GM19463 (cell line): ENCODE measurements at regions not wholly inside any gene's neighbourhood (a gene's known extent, or its start where the extent isn't known, plus 50 kb on each side); places are given as distances from the start of the nearest gene placed in this dataset.

Experiments used
- ATAC-seq: cut with Tn5 transposase; IDR thresholded peaks from one replicate; pipeline ENCODE4 v1.9.1; 2021; ENCODE audit warnings: mild to moderate bottlenecking, moderate library complexity; ENCODE audit not compliant: unreplicated experiment

- no peak for ATAC-seq
These were observed 1669.7 kb upstream of the LRRTM1 start for GRCh38 chr2:81974216-81974615.

- no peak for ATAC-seq
These were observed 1638.3 kb upstream of the LRRTM1 start for GRCh38 chr2:81942876-81943275.

- no peak for ATAC-seq
These were observed 1637.7 kb upstream of the LRRTM1 start for GRCh38 chr2:81942136-81942680.

GRCh38 chr2:81940266-81940955, 1635.9 kb upstream of the LRRTM1 start:
- ATAC-seq, result no peak

- ATAC-seq, result no peak
These were observed 1633.4 kb upstream of the LRRTM1 start for GRCh38 chr2:81937944-81938343.

GRCh38 chr2:81903534-81903933, 1599.0 kb upstream of the LRRTM1 start:
- ATAC-seq, result no peak

- ATAC-seq, result no peak
These were observed 1596.5 kb upstream of the LRRTM1 start for GRCh38 chr2:81901017-81901416.

GRCh38 chr2:81895620-81896250, 1591.2 kb upstream of the LRRTM1 start:
- no peak for ATAC-seq

- ATAC-seq, result no peak
These were observed 1590.0 kb upstream of the LRRTM1 start for GRCh38 chr2:81894451-81894990.

GRCh38 chr2:81876624-81877023, 1572.1 kb upstream of the LRRTM1 start:
- no peak for ATAC-seq

GRCh38 chr2:81872006-81872405, 1567.5 kb upstream of the LRRTM1 start:
- no peak for ATAC-seq

GRCh38 chr2:81870119-81870518, 1565.6 kb upstream of the LRRTM1 start:
- no peak for ATAC-seq

GRCh38 chr2:81858998-81859397, 1554.4 kb upstream of the LRRTM1 start:
- ATAC-seq, result no peak

GRCh38 chr2:81853341-81853740, 1548.8 kb upstream of the LRRTM1 start:
- no peak for ATAC-seq

GRCh38 chr2:81852651-81853050, 1548.1 kb upstream of the LRRTM1 start:
- ATAC-seq, result no peak

GRCh38 chr2:81839780-81840179, 1535.2 kb upstream of the LRRTM1 start:
- no peak for ATAC-seq

- no peak for ATAC-seq
These were observed 1530.9 kb upstream of the LRRTM1 start for GRCh38 chr2:81835321-81836000.

- no peak for ATAC-seq
These were observed 1482.3 kb upstream of the LRRTM1 start for GRCh38 chr2:81786811-81787210.

- ATAC-seq, result no peak
These were observed 1462.8 kb upstream of the LRRTM1 start for GRCh38 chr2:81767187-81767912.

GRCh38 chr2:81747481-81748070, 1443.0 kb upstream of the LRRTM1 start:
- no peak for ATAC-seq

- ATAC-seq, result no peak
These were observed 1435.4 kb upstream of the LRRTM1 start for GRCh38 chr2:81739966-81740365.
